Endothelial cell of umbilical vein (primary cell): ENCODE measurements at regions not wholly inside any gene's neighbourhood (a gene's known extent, or its start where the extent isn't known, plus 50 kb on each side); places are given as distances from the start of the nearest gene placed in this dataset.

Source experiments
- BruUV-seq: library from RNA; stranded (reverse); fragments of 400-500 nt; replicated peaks from 2 replicates; lab custom pipeline; 2021; lab: Mats Ljungman, UMichigan
- CTCF ChIA-PET: fragments of 300-600, 350-600 bp; sonication (Branson Sonifier 250); formaldehyde crosslinking; loops from one replicate; lab custom pipeline; 2021; ENCODE audit warnings: antibody characterized with exemption, inconsistent platforms; lab: Charles Lee
- POLR2A ChIA-PET: fragments of 300-600, 350-600 bp; sonication (Branson Sonifier 250); formaldehyde crosslinking; loops from one replicate; lab custom pipeline; 2021; ENCODE audit warnings: antibody characterized with exemption, inconsistent platforms; lab: Charles Lee
- DNase-seq: peaks from one replicate; pipeline ENCODE4 v3.0.0-alpha.2; 2011; ENCODE audit warnings: low read depth, low spot score
- FAIRE-seq: peaks from 2 replicates; lab custom pipeline; 2011; peaks lifted over from hg19 to GRCh38; lab: Jason Lieb, UNC
- H2AFZ ChIP-seq: 2 replicates; pipeline ENCODE4 v1.6.0; 2012; ENCODE audit warnings: low read depth, low read length, control low read depth, inconsistent platforms
- H3K27ac ChIP-seq: 2 replicates; pipeline ENCODE4 v1.5.1; 2011; ENCODE audit warnings: low read depth, mild to moderate bottlenecking, control low read depth, low read length, moderate library complexity; ENCODE audit not compliant: insufficient read depth
- H3K27me3 ChIP-seq, 2 experiments: 2 replicates each; pipeline versions ENCODE4 v1.6.0 to v1.6.1; 2011; ENCODE audit warnings: low read length in 2 of 2, mixed read lengths in 1 of 2; ENCODE audit not compliant: control insufficient read depth in 2 of 2, insufficient read depth in 2 of 2
- H3K36me3 ChIP-seq, 2 experiments: 2 replicates in 1 of 2; 3 replicates in 1 of 2; pipeline ENCODE4 v1.5.1; 2011; ENCODE audit warnings: low read length in 2 of 2, mild to moderate bottlenecking in 1 of 2, moderate library complexity in 1 of 2; ENCODE audit not compliant: control insufficient read depth in 2 of 2, insufficient read depth in 2 of 2; ENCODE audit errors: extremely low read depth in 1 of 2
- H3K4me1 ChIP-seq: 3 replicates; pipeline ENCODE4 v1.5.1; 2011; ENCODE audit warnings: mild to moderate bottlenecking, low read length; ENCODE audit not compliant: control insufficient read depth, insufficient read depth; ENCODE audit errors: extremely low read depth
- H3K4me2 ChIP-seq: 2 replicates; pipeline ENCODE4 v1.6.1; 2011; ENCODE audit warnings: low read length, control low read depth, mixed read lengths; ENCODE audit not compliant: insufficient read depth
- H3K4me3 ChIP-seq, 3 experiments: fragments of 200-600 bp in 1 of 3; sonication (generic), shearing (Covaris generic) in 1 of 3; replicated peaks in 1 of 3; 2 replicates each; pipeline ENCODE4 v1.5.1; 2011 to 2016; ENCODE audit warnings: control low read depth in 3 of 3, low read length in 3 of 3, mild to moderate bottlenecking in 2 of 3, inconsistent platforms in 1 of 3, low read depth in 1 of 3, moderate library complexity in 1 of 3; ENCODE audit not compliant: insufficient read depth in 1 of 3
- H3K79me2 ChIP-seq: 2 replicates; pipeline ENCODE4 v1.6.0; 2012; ENCODE audit warnings: low read length, inconsistent platforms; ENCODE audit not compliant: control insufficient read depth, insufficient read depth
- H3K9ac ChIP-seq: replicated peaks from 2 replicates; pipeline ENCODE3; 2011; ENCODE audit warnings: low read length, control low read depth; ENCODE audit not compliant: insufficient read depth; ENCODE audit errors: extremely low read depth
- H3K9me1 ChIP-seq: replicated peaks from 3 replicates; pipeline ENCODE4 v1.6.0; 2011; ENCODE audit warnings: mild to moderate bottlenecking, low read length; ENCODE audit not compliant: control insufficient read depth, insufficient read depth; ENCODE audit errors: extremely low read depth
- H3K9me3 ChIP-seq: replicated peaks from 2 replicates; pipeline ENCODE4 v1.5.1; 2012; ENCODE audit warnings: low read length, inconsistent platforms; ENCODE audit not compliant: control insufficient read depth, insufficient read depth
- H4K20me1 ChIP-seq: replicated peaks from 2 replicates; pipeline ENCODE3; 2011; ENCODE audit warnings: mild to moderate bottlenecking, low read length; ENCODE audit not compliant: control insufficient read depth, insufficient read depth; ENCODE audit errors: extremely low read depth
- EZH2 ChIP-seq: IDR thresholded peaks from 2 replicates; pipeline ENCODE4 v1.6.1; 2012; ENCODE audit warnings: borderline replicate concordance, low read depth, mild to moderate bottlenecking, moderate library complexity, low read length, inconsistent platforms; ENCODE audit not compliant: severe bottlenecking
- FOS ChIP-seq: IDR thresholded peaks from 2 replicates; pipeline ENCODE4 v1.6.1; 2011; ENCODE audit warnings: mild to moderate bottlenecking, low read length, moderate library complexity, borderline replicate concordance; ENCODE audit not compliant: insufficient read depth
- GATA2 ChIP-seq: IDR thresholded peaks from 2 replicates; pipeline ENCODE4 v1.7.0; 2011; ENCODE audit warnings: low read depth, mild to moderate bottlenecking, moderate library complexity, mixed read lengths, low read length; ENCODE audit not compliant: insufficient read length, insufficient read depth
- JUN ChIP-seq: IDR thresholded peaks from 2 replicates; pipeline ENCODE4 v1.6.1; 2011; ENCODE audit warnings: borderline replicate concordance, low read depth; ENCODE audit not compliant: insufficient read length, insufficient read depth
- MAX ChIP-seq: IDR thresholded peaks from 2 replicates; pipeline ENCODE4 v1.6.1; 2011; ENCODE audit not compliant: insufficient read depth, insufficient read length
- MYC ChIP-seq: IDR thresholded peaks from one replicate; pipeline ENCODE4 v1.6.1; 2011; ENCODE audit warnings: mild to moderate bottlenecking, low read depth, low read length
- POLR2A ChIP-seq: IDR thresholded peaks from 2 replicates; pipeline ENCODE4 v1.6.1; 2012; ENCODE audit warnings: low read depth, mild to moderate bottlenecking, control low read depth, low read length
- POLR2AphosphoS5 ChIP-seq: IDR thresholded peaks from 2 replicates; pipeline ENCODE4 v1.6.1; 2012; ENCODE audit warnings: low read depth, mild to moderate bottlenecking, control low read depth, low read length, moderate library complexity; ENCODE audit not compliant: insufficient read depth
- dilution Hi-C: fragments of 300-500 bp; cut with MboI; formaldehyde crosslinking; loops from one replicate; pipeline ENCODE4 v1.15.0; 2019; ENCODE audit warnings: low sequenced_read_pairs; ENCODE audit not compliant: extremely low pct_ligation_motif_present
- intact Hi-C: fragments of 100-400 bp; cut with micrococcal nuclease; formaldehyde crosslinking; loops from one replicate; pipeline ENCODE4 v1.10.0; 2022

GRCh38 chr16:60741810-60742209, 1294.4 kb downstream of the CDH8 start:
- no peaks in the 10 kb centered on the region for H4K20me1 ChIP-seq
- no TSS peak for BruUV-seq
- H3K4me1 ChIP-seq, result no peaks in the 10 kb centered on the region
- no peaks in the 10 kb centered on the region for H3K36me3 ChIP-seq
- no peak overlapping the region for H3K4me3 ChIP-seq
- FAIRE-seq (no peak), DNase-seq (no peak)
- dilution Hi-C loops (no loop called here), intact Hi-C loops (no loop called here)
- H3K27me3 ChIP-seq, result no peaks in the 10 kb centered on the region
- no peaks in the 10 kb centered on the region for H3K79me2 ChIP-seq
- POLR2A ChIA-PET, result no interaction called here
- no peak overlapping the region for H3K9ac ChIP-seq
- H3K9me1 ChIP-seq, result no peaks in the 10 kb centered on the region
- no peak for TF ChIP-seq GATA2
- no peak for TF ChIP-seq POLR2AphosphoS5
- no peak for TF ChIP-seq JUN
- TF ChIP-seq MYC, result no peak
- H3K4me2 ChIP-seq, result no peak overlapping the region
- H3K27ac ChIP-seq, result no peak overlapping the region
- no peak overlapping the region for H2AFZ ChIP-seq
- H3K9me3 ChIP-seq, result peaks cover 8% of the 10 kb centered on the region
- CTCF ChIA-PET, result no interaction called here

- no TSS peak for BruUV-seq
- no peak overlapping the region for H2AFZ ChIP-seq
- H3K4me1 ChIP-seq, result no peaks in the 10 kb centered on the region
- dilution Hi-C loops, result no loop called here
- CTCF ChIA-PET, result no interaction called here
- POLR2A ChIA-PET, result no interaction called here
- no peaks in the 10 kb centered on the region for H3K9me1 ChIP-seq
- H3K9ac ChIP-seq, result no peak overlapping the region
- H3K79me2 ChIP-seq, result no peaks in the 10 kb centered on the region
- DNase-seq, result no peak
- H3K36me3 ChIP-seq, result no peaks in the 10 kb centered on the region
- no peak overlapping the region for H3K4me2 ChIP-seq
- no peak overlapping the region for H3K27ac ChIP-seq
- no peaks in the 10 kb centered on the region for H3K27me3 ChIP-seq
- intact Hi-C loops, result no loop called here
- TF ChIP-seq FOS (no peak), GATA2 (no peak), MYC (no peak), POLR2A (no peak), MAX (no peak), JUN (no peak), EZH2 (no peak), POLR2AphosphoS5 (no peak)
- no peak for FAIRE-seq
- no peak overlapping the region for H3K4me3 ChIP-seq
- no peaks in the 10 kb centered on the region for H4K20me1 ChIP-seq
- H3K9me3 ChIP-seq, result peaks cover 8% of the 10 kb centered on the region
Observed at GRCh38 chr16:60739737-60740683, 1296.2 kb downstream of the CDH8 start.
